RPMI7951 (cell line): ENCODE measurements at regions not wholly inside any gene's neighbourhood (a gene's known extent, or its start where the extent isn't known, plus 50 kb on each side); places are given as distances from the start of the nearest gene placed in this dataset.

Experiments
- DNase-seq: peaks from one replicate; pipeline ENCODE4 v3.0.0-alpha.2; 2012; ENCODE audit warnings: low read depth

DNA sequence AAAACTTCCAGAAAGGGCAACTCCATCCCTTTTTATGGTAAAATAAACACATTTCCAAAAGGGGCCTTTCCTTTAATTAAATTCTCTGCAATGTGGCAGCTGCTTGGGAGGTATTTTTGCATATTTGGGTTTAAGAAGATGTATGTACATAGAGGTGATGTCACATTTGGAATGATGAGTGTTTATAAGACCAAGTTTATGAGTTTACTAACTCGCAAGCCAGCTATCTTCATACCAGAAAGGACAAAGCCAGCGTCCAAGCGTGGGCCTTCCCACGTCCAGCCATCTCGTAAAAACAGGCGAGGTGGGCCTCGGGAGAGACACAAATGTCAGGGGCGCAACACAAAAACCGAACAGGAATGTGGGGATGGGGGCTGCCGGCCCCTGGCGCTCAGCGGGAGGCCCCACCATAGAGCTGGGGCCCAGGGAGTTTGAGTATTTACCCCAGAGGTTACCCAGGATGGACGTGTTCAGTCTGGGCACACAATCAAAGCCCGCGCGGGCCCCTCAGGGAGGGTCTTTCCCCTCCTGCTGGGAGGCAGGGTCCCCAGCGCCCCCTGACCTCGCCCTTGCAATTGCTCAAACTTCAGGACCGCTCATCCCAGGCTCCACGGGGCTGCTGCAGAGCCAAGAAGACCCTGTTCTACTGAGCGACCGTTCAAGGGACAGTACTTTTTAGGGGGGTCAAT lies 137.3 kb downstream of the TWIST2 start:
- no peak for DNase-seq

DNA sequence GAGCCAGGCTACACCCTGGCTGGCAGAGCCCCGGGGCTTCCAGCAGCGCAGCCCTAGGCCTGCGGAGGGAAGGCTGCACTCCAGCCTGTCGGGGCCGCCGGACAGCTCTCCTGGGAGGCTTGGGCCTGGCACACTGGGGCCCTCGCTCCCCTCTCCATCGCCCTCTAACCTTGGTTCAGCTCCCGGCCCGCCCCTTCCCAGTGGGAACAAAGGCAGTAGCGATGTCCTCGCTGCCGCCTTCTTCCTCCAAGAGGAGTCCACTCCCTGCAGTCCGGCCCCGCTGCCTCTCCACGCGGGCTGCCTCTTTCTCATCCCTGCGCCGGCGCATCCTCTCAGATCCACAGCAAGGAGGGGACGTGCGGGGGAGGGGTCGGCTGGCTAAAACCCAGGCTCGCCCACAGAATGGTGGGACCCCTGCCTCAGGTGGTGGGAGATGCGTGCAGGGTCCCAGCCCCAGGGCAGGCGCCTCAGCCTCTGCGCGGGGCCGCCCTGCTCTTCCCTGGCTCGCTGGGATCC lies 138.1 kb downstream of the TWIST2 start:
- DNase-seq = no peak

DNA sequence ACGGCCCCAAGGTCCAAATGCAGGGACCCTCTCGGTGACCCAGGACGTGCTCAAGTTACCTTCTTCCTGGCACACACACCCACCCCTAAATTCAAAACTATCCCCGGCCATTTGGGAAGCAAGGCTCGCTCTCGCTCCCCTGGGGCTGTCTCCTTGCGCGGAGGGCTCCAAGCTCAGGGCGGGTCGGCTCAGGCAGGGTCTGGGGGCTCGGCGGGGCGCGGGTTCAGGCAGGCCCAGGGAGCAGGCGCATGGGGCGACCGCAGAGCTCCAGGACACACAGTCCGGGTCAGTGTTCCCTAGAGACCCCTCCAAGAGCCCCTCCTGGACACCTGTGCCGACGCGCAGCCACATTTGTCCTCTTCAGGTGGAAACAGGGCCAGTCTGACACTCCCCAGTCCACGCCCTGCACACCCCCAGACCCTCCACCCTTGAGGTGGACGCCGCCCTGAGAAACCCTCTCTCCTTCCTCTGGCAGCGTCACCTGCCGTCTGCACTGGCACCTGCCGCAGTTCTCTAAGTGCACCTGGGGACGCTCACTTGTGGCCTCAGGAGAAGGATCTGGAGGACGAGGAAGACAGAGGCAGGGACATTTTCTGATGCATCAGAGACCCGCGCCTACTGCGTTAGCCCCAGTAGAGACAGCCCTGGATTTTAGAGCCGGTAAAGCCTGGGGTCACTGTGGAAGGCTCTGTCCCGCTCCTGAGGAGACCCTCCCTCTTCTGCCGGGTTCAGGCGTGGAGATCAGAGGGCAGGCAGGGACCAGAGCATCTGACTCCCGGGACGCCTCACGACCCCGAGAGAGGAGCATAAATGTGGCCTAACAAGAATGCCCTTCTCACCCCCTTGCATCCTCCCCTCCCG lies 138.8 kb downstream of the TWIST2 start:
- DNase-seq = no peak

DNA sequence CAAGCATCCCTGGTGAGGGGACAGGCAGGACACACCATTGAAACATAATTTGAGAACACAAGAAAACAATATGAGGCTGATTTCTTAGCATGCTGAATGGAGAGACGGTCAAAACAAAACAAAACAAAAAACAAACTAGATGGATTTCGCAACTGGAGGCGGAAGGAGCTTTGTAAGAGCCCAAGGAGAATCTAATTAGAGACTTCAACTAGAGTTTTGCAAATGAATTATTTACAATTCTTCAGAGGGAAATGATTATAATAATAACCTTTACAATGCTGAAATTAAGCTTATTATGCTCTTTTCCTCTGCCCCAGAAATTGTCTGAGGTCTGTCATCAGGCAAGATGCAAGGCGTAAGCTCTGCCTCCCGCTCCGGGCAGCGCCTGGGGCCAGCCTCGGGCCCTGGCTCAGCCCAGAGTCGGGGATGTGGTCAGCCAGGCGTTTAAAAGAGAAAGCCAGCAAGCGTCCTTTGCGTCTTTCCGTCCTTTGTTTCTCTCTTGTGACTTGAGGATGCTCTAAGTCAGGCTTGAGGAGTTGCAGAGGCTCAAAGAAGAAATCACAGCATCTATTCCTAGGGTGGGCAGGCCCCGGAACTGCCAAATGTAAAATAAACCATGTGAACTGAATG lies 139.6 kb downstream of the TWIST2 start:
- DNase-seq = no peak

DNA sequence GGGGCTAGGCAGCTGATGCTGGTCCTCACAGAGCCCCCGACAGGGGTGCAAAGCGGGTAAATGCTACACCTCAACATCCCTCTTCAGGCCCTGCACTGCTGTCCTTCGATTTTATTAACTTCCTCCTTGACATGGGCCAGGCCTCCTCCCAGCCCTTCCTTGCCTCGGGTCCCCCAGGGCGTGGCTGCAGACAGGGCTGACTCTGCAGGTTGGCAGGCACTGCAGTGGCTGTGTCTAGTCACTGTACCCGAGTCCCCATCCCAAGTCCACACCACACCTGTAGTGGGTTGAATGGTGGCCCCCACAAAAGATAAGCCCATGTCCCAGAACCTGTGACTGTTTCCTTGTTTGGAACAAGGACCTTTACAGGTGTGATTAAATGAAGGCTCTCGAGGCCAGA lies 140.2 kb downstream of the TWIST2 start:
- DNase-seq = no peak

DNA sequence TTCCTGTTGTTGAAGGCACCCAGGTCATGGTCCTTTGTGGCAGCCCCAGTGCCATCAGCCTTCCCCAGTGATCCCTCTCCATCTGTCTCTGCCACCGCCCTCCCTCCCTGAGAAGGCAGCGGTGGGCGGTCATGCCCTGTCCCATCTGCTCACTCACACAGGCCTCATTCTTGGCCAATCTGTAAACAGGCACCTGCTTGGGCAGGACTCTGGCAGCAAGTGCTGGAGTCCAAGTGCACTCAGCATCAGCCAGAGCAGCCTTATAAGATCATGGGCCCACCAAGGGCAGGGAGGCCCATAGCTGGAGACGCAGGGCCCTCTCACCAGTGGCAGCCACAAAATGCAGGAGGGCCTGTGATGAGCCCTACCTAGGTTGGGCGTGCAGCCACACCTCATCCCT lies 140.9 kb downstream of the TWIST2 start:
- DNase-seq = no peak

DNA sequence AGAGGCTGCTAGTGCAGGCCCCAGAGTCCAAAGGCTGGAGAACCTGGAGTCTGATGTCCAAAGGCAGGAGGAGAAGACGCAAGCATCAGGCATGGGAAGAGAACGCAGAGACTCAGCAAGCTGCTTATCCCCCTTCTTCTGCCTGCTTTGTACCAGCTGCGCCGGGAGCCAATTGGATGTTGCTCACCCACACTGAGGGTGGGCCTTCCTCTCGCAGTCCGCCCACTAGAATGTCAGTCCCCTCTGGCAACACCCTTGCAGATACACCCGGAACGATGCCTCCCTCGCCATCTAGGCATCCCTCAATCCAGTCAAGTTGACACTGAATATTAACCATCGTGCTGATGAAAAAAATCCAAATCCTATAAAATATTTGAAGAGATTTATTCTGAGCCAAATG lies 141.6 kb downstream of the TWIST2 start:
- DNase-seq = no peak

DNA sequence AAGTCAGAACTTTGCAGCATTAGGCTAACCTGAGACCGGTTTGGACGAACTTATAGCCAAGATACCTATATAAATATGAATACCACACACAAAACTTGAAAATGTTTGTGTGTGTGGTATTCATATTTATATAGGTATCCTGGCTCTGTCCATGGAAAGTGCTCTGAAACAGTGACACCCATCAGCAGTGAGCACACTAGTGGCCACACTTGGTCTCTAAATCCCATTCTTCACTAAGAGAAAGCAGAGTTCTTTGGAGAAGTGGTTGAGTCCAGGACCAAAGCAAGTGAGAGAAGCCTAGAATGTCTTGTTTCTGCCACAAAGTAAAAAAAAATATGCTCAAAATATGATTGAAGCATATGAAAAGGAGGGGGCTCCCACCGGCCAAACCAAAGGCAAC lies 146.5 kb downstream of the TWIST2 start:
- no peak for DNase-seq

DNA sequence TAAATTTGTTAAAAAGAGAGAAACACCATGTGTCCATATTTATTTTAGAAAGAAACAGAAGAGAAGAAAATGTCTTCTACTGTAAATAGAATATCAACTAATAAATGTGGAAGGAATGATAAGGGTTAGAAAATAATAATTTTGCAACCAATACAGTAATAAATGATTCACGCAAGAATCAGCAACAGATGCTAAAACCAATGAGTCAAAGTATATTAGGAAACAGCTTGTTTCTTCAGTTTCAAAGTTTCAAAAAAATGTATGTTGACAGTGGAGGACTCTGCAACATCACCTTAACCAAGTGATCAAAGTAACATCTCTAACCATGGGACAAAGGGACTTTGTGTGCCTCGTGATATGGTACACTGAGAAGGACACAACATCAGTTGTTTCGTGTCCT lies 147.0 kb downstream of the TWIST2 start:
- no peak for DNase-seq

DNA sequence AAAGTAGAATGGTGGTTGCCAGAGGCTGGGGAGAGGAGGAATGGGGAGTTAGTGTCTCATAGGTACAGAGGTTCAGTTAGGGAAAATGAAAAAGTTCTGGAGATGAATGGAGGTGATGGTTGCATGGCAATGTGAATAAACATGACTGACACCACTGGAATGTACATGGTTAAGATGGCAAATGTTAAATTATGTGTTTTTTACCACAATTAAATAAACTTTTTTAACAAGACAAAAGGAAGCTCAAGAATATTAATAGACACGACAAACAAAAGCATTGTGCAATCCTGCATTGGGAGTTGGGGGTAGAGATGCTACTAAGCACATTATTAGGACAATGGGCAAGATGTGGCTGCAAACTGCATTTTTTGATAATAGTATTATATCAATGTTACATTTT lies 147.7 kb downstream of the TWIST2 start:
- DNase-seq = no peak

DNA sequence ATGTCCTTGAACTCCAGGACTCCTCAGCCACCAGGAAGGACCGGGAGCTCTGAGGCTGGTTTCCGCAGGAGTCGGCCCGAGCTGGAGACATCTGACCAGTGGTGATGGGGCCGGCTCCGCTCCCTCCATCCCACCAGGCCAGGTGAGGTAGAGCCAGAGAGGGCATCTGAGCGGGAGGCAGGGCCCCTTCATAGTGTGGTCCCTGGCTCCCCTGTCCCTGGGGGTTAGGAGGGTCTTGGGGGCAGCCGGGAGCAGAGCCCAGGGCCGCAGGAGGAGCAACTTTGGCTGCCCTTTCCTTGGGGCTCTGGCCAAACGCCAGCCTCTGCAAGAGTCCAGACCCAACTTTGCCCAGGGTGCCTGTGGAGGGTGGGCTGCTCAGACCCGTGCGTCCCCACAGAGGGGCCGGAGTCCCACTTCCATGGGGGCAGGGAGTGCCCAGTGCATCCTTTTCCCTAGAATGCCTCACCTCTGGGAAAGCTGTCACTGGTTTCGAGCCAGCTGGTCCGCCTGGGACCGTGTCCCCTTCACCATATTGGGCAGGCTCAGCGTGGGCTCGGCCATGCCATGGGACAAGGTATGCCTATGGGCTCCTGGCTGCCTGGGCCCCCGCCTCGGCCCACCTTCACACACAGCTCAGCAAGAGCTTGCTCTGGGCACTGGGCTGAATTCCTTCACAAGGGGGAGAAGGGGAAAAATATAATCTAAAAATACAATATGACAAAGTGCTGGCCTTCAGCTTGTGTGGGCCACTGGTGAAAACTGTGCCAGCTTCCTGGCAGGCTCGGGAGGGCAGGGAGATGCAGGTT lies 148.6 kb downstream of the TWIST2 start:
- DNase-seq = no peak

DNA sequence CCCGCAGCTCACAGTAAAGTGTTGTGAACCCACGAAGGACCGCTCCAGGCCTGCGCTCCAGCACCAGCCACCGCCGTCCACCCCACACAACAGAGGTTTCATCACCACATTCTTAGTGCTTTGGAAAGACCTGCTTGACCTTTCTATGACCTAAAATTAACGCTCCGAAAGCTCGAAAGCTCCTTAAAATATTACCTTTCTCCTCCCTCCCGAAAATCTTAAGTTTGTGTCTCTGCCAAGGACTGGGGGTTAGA lies 149.2 kb downstream of the TWIST2 start:
- DNase-seq = no peak

DNA sequence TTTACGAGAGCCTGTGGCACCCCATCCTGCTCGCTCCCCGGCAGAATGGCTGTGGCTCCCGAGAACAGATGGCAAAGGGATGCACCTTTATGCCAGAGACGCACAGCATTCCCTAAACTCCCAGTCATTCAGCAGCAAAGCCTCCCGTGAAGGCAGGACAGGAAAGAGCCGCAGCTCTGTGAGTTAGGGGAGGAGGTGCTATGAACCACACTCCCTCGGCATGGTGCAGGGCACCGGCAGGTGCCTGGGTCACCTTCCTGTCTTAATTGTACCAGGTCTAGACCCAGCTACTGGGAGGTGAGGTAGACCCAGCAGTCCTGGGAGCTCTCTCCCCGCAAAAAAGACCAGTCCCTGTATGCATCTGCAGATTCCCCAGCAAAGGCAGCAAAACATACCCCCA lies 149.8 kb downstream of the TWIST2 start:
- DNase-seq = no peak
